ENCODE measurements at regions not wholly inside any gene's neighbourhood (a gene's known extent, or its start where the extent isn't known, plus 50 kb on each side); places are given as distances from the start of the nearest gene placed in this dataset.

- H3K36me3 ChIP-seq (ENCODE audit: control insufficient read depth, insufficient read depth, low read length), result no peaks in the 10 kb centered on the region
- FAIRE-seq (no peak), DNase-seq (ENCODE audit: low read depth) (no peak)
- TF ChIP-seq CTCF (IDR thresholded peaks at IDR 0.05; ENCODE audit: insufficient read depth, low read length, severe bottlenecking), result no peak
- H3K4me3 ChIP-seq (ENCODE audit: low read depth, low read length), result no peak overlapping the region
- no peaks in the 10 kb centered on the region for H3K27me3 ChIP-seq (ENCODE audit: control insufficient read depth, insufficient read depth, low read length)
These were observed 308.5 kb downstream of the ADCYAP1 start for GRCh38 chr18:1213126-1213525.

GRCh38 chr18:1222880-1223279 lies 318.2 kb downstream of the ADCYAP1 start:
- Histone ChIP-seq H3K4me3 (ENCODE audit: low read depth, low read length) (no peak overlapping the region), H3K36me3 (ENCODE audit: control insufficient read depth, insufficient read depth, low read length) (no peaks in the 10 kb centered on the region), H3K27me3 (ENCODE audit: control insufficient read depth, insufficient read depth, low read length) (no peaks in the 10 kb centered on the region)
- DNase-seq (ENCODE audit: low read depth), result no peak
- no peak for TF ChIP-seq CTCF (IDR thresholded peaks at IDR 0.05; ENCODE audit: insufficient read depth, low read length, severe bottlenecking)
- FAIRE-seq, result no peak

GRCh38 chr18:1227025-1227424 lies 322.4 kb downstream of the ADCYAP1 start:
- Histone ChIP-seq H3K4me3 (ENCODE audit: low read depth, low read length) (no peak overlapping the region), H3K36me3 (ENCODE audit: control insufficient read depth, insufficient read depth, low read length) (no peaks in the 10 kb centered on the region), H3K27me3 (ENCODE audit: control insufficient read depth, insufficient read depth, low read length) (no peaks in the 10 kb centered on the region)
- DNase-seq (ENCODE audit: low read depth) (no peak), FAIRE-seq (no peak)
- no peak for TF ChIP-seq CTCF (IDR thresholded peaks at IDR 0.05; ENCODE audit: insufficient read depth, low read length, severe bottlenecking)

- FAIRE-seq (no peak), DNase-seq (ENCODE audit: low read depth) (no peak)
- no peak for TF ChIP-seq CTCF (IDR thresholded peaks at IDR 0.05; ENCODE audit: insufficient read depth, low read length, severe bottlenecking)
- H3K27me3 ChIP-seq (ENCODE audit: control insufficient read depth, insufficient read depth, low read length), result no peaks in the 10 kb centered on the region
- H3K36me3 ChIP-seq (ENCODE audit: control insufficient read depth, insufficient read depth, low read length), result no peaks in the 10 kb centered on the region
- H3K4me3 ChIP-seq (ENCODE audit: low read depth, low read length), result no peak overlapping the region
These were observed 325.0 kb downstream of the ADCYAP1 start for GRCh38 chr18:1229634-1230033.

GRCh38 chr18:1232867-1233266 lies 328.2 kb downstream of the ADCYAP1 start:
- no peak for FAIRE-seq
- TF ChIP-seq CTCF (IDR thresholded peaks at IDR 0.05; ENCODE audit: insufficient read depth, low read length, severe bottlenecking), result no peak
- Histone ChIP-seq H3K36me3 (ENCODE audit: control insufficient read depth, insufficient read depth, low read length) (no peaks in the 10 kb centered on the region), H3K27me3 (ENCODE audit: control insufficient read depth, insufficient read depth, low read length) (no peaks in the 10 kb centered on the region), H3K4me3 (ENCODE audit: low read depth, low read length) (no peak overlapping the region)
- DNase-seq (ENCODE audit: low read depth), result no peak

- Histone ChIP-seq H3K36me3 (ENCODE audit: control insufficient read depth, insufficient read depth, low read length) (no peaks in the 10 kb centered on the region), H3K4me3 (ENCODE audit: low read depth, low read length) (no peak overlapping the region), H3K27me3 (ENCODE audit: control insufficient read depth, insufficient read depth, low read length) (no peaks in the 10 kb centered on the region)
- TF ChIP-seq CTCF (IDR thresholded peaks at IDR 0.05; ENCODE audit: insufficient read depth, low read length, severe bottlenecking), result no peak
- no peak for FAIRE-seq
- no peak for DNase-seq (ENCODE audit: low read depth)
These were observed 336.0 kb downstream of the ADCYAP1 start for GRCh38 chr18:1240701-1241100.

Measured in bronchial epithelial cell (primary cell).